PC-9 (cell line): ENCODE measurements at regions not wholly inside any gene's neighbourhood (a gene's known extent, or its start where the extent isn't known, plus 50 kb on each side); places are given as distances from the start of the nearest gene placed in this dataset.

Experiments
- BruUV-seq: library from RNA; stranded (reverse); fragments of 400-500 nt; replicated peaks from 2 replicates; lab custom pipeline; 2021; lab: Mats Ljungman, UMichigan
- CTCF ChIA-PET: fragments of 300-600 bp; sonication (Branson Sonifier 250); formaldehyde crosslinking; loops from one replicate; lab custom pipeline; 2022; ENCODE audit warnings: antibody characterized with exemption; lab: Charles Lee
- POLR2A ChIA-PET: fragments of 300-600 bp; sonication (Branson Sonifier 250); formaldehyde crosslinking; loops from one replicate; lab custom pipeline; 2022; ENCODE audit warnings: antibody characterized with exemption; ENCODE audit not compliant: unreplicated experiment; lab: Charles Lee
- DNase-seq, 2 experiments: peaks; one replicate each; pipeline versions ENCODE4 v3.0.0 to v3.0.0-alpha.2; 2015 to 2022; ENCODE audit warnings: mixed read lengths in 1 of 2
- H2AFZ ChIP-seq: fragments of 200-600 bp; sonication (generic); 2 replicates; pipeline ENCODE4 v1.8.1; 2017; ENCODE audit warnings: antibody characterized with exemption
- H3F3A ChIP-seq: fragments of 200-600 bp; sonication (generic); 2 replicates; pipeline ENCODE4 v1.8.1; 2017; ENCODE audit warnings: antibody characterized with exemption, mild to moderate bottlenecking, low read depth; ENCODE audit not compliant: insufficient read depth
- H3K27ac ChIP-seq: fragments of 200-600 bp; sonication (generic); 2 replicates; pipeline ENCODE4 v1.6.1; 2016; ENCODE audit warnings: mixed run types
- H3K27me3 ChIP-seq: fragments of 200-600 bp; sonication (generic); 2 replicates; pipeline ENCODE4 v1.6.1; 2016; ENCODE audit warnings: low read depth, mixed run types; ENCODE audit not compliant: insufficient read depth
- H3K36me3 ChIP-seq: fragments of 200-600 bp; sonication (generic); 2 replicates; pipeline ENCODE4 v1.6.1; 2016; ENCODE audit warnings: low read depth, mixed run types
- H3K4me1 ChIP-seq: fragments of 200-600 bp; sonication (generic); replicated peaks from 2 replicates; pipeline ENCODE4 v1.6.1; 2016; ENCODE audit warnings: mixed run types; ENCODE audit not compliant: insufficient read depth
- H3K4me2 ChIP-seq: fragments of 200-600 bp; sonication (generic); 2 replicates; pipeline ENCODE4 v1.6.1; 2017; ENCODE audit warnings: mixed run types
- H3K4me3 ChIP-seq: fragments of 200-600 bp; sonication (generic); 2 replicates; pipeline ENCODE4 v1.6.1; 2016; ENCODE audit warnings: mixed run types
- H3K79me2 ChIP-seq: fragments of 200-600 bp; sonication (generic); 2 replicates; pipeline ENCODE4 v1.6.1; 2017; ENCODE audit warnings: low read depth, mixed run types
- H3K9me2 ChIP-seq: fragments of 200-600 bp; sonication (generic); 2 replicates; pipeline ENCODE4 v1.8.1; 2017; ENCODE audit warnings: mild to moderate bottlenecking; ENCODE audit not compliant: insufficient read depth
- H3K9me3 ChIP-seq: fragments of 200-600 bp; sonication (generic); 2 replicates; pipeline ENCODE4 v1.8.1; 2016; ENCODE audit warnings: low read depth; ENCODE audit not compliant: insufficient read depth
- H4K20me1 ChIP-seq: fragments of 200-600 bp; sonication (generic); 2 replicates; pipeline ENCODE4 v1.8.1; 2017; ENCODE audit not compliant: insufficient read depth
- EZH2 ChIP-seq: fragments of 200-600 bp; sonication (generic); IDR thresholded peaks from 2 replicates; pipeline ENCODE4 v1.8.0; 2017; ENCODE audit warnings: antibody characterized with exemption, low read depth
- intact Hi-C: fragments of 100-400 bp; cut with micrococcal nuclease; formaldehyde crosslinking; loops from one replicate; pipeline ENCODE4 v1.10.0; 2022; ENCODE audit not compliant: unreplicated experiment
- TF ChIP-seq, protein P1 (sequence below): fragments of 200-600 bp; sonication (generic); conservative IDR thresholded peaks from 2 replicates; pipeline ENCODE4 v1.6.1; 2017; ENCODE audit warnings: mixed run types, antibody characterized with exemption, mild to moderate bottlenecking, moderate library complexity

GRCh38 chr21:31424058-31424457 is 80.0 kb upstream of the TIAM1 start:
- no peaks in the 10 kb centered on the region for H3K9me3 ChIP-seq
- TF ChIP-seq, protein P1, sequence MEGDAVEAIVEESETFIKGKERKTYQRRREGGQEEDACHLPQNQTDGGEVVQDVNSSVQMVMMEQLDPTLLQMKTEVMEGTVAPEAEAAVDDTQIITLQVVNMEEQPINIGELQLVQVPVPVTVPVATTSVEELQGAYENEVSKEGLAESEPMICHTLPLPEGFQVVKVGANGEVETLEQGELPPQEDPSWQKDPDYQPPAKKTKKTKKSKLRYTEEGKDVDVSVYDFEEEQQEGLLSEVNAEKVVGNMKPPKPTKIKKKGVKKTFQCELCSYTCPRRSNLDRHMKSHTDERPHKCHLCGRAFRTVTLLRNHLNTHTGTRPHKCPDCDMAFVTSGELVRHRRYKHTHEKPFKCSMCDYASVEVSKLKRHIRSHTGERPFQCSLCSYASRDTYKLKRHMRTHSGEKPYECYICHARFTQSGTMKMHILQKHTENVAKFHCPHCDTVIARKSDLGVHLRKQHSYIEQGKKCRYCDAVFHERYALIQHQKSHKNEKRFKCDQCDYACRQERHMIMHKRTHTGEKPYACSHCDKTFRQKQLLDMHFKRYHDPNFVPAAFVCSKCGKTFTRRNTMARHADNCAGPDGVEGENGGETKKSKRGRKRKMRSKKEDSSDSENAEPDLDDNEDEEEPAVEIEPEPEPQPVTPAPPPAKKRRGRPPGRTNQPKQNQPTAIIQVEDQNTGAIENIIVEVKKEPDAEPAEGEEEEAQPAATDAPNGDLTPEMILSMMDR: no peak
- TF ChIP-seq EZH2: no peak
- H3K27ac ChIP-seq: no peak overlapping the region
- H3K9me2 ChIP-seq: no peaks in the 10 kb centered on the region
- H3K79me2 ChIP-seq: no peaks in the 10 kb centered on the region
- H2AFZ ChIP-seq: no peak overlapping the region
- H3K36me3 ChIP-seq: no peaks in the 10 kb centered on the region
- POLR2A ChIA-PET: no interaction called here
- no peaks in the 10 kb centered on the region for H4K20me1 ChIP-seq
- no peak overlapping the region for H3K4me2 ChIP-seq
- CTCF ChIA-PET: no interaction called here
- no peaks in the 10 kb centered on the region for H3F3A ChIP-seq
- DNase-seq: no peak
- no TSS peak for BruUV-seq
- no peaks in the 10 kb centered on the region for H3K4me1 ChIP-seq
- H3K27me3 ChIP-seq: no peaks in the 10 kb centered on the region
- no peak overlapping the region for H3K4me3 ChIP-seq
- intact Hi-C loops: no loop called here

DNA sequence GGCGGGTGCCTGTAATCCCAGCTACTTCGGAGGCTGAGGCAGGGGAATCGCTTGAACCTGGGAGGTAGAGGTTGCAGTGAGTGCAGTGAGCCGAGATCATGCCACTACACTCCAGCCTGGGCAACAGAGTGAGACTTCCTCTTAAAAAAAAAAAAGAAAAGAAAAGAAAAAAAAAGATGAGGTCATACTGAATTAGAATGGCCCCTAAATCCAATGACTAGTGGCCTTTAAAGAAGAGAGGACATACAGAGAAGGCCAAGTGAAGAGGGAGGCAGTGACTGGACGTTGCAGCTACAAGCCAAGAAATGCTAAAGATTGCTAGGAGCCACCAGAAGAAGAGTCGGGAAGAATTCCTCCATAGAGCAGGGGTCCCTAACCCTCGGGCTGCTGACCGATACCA is 76.9 kb upstream of the TIAM1 start:
- ChIA-PET CTCF (no interaction called here), POLR2A (no interaction called here)
- Histone ChIP-seq H4K20me1 (no peaks in the 10 kb centered on the region), H3K4me1 (no peaks in the 10 kb centered on the region), H3K9me2 (no peaks in the 10 kb centered on the region), H3F3A (no peaks in the 10 kb centered on the region), H3K27ac (no peak overlapping the region), H3K36me3 (no peaks in the 10 kb centered on the region), H3K4me3 (no peak overlapping the region), H3K79me2 (no peaks in the 10 kb centered on the region), H3K27me3 (no peaks in the 10 kb centered on the region), H3K9me3 (no peaks in the 10 kb centered on the region), H3K4me2 (no peak overlapping the region), H2AFZ (no peak overlapping the region)
- no peak for DNase-seq
- intact Hi-C loops: no loop called here
- TF ChIP-seq, protein P1: no peak
- no peak for TF ChIP-seq EZH2
- BruUV-seq: no TSS peak

GRCh38 chr21:31420354-31420753 is 76.3 kb upstream of the TIAM1 start:
- no peaks in the 10 kb centered on the region for H3K79me2 ChIP-seq
- POLR2A ChIA-PET: no interaction called here
- no peak overlapping the region for H3K4me3 ChIP-seq
- H3K4me1 ChIP-seq: no peaks in the 10 kb centered on the region
- CTCF ChIA-PET: no interaction called here
- no peaks in the 10 kb centered on the region for H3K27me3 ChIP-seq
- H3K27ac ChIP-seq: no peak overlapping the region
- TF ChIP-seq, protein P1: no peak
- no peak for TF ChIP-seq EZH2
- no peaks in the 10 kb centered on the region for H3K9me3 ChIP-seq
- intact Hi-C loops: no loop called here
- H2AFZ ChIP-seq: no peak overlapping the region
- no peak overlapping the region for H3K4me2 ChIP-seq
- H3K36me3 ChIP-seq: no peaks in the 10 kb centered on the region
- no peak for DNase-seq
- no TSS peak for BruUV-seq
- no peaks in the 10 kb centered on the region for H3F3A ChIP-seq
- H4K20me1 ChIP-seq: no peaks in the 10 kb centered on the region
- H3K9me2 ChIP-seq: no peaks in the 10 kb centered on the region
